Right cardiac atrium (tissue), 5 donors: ENCODE measurements at regions not wholly inside any gene's neighbourhood (a gene's known extent, or its start where the extent isn't known, plus 50 kb on each side); places are given as distances from the start of the nearest gene placed in this dataset.

Experiments
- ATAC-seq, 2 donors: fragments of 200-7000 bp; cut with Tn5 transposase; one replicate each; pipeline versions ENCODE4 v1.8.0 to v1.9.1; 2020; ENCODE audit warnings: moderate library complexity in 2 of 2, mild to moderate bottlenecking in 1 of 2
- DNase-seq, 3 donors: peaks; one replicate each; pipeline ENCODE4 v3.0.0-alpha.2; 2020
- H3K27ac ChIP-seq: one replicate; pipeline ENCODE4 v1.5.1; 2013; ENCODE audit warnings: mild to moderate bottlenecking, low read length, control low read depth, moderate library complexity
- H3K27me3 ChIP-seq: one replicate; pipeline ENCODE4 v1.6.1; 2013; ENCODE audit not compliant: control insufficient read depth, insufficient read depth
- H3K4me1 ChIP-seq: one replicate; pipeline ENCODE4 v1.6.1; 2013; ENCODE audit warnings: low read length; ENCODE audit not compliant: control insufficient read depth, insufficient read depth
- H3K4me3 ChIP-seq: one replicate; pipeline ENCODE4 v1.5.1; 2013; ENCODE audit warnings: low read length, control low read depth
- H3K9me3 ChIP-seq: one replicate; pipeline ENCODE4 v1.6.1; 2013; ENCODE audit warnings: low read length; ENCODE audit not compliant: control insufficient read depth
- WGBS: extraction: QIAGEN DNeasy Blood & Tissue Kit; methylation state at CpG from one replicate; pipeline ENCODE4 v1.1.7; 2013; 5-methylcytosine and 5-hydroxymethylcytosine counted together
- intact Hi-C, 4 donors: fragments of 100-400 bp; cut with DNase I; formaldehyde crosslinking; loops; one replicate each; pipeline versions ENCODE4 v1.11.0 to v1.14.0; 2022 to 2023
- donor health status: healthy with polysubstance abuse.
- donor health status: DM: no; HTN: yes; CAD: no.
- donor health status: DM: no; HTN: no; CAD: no.
- donor health status: DM: no; HTN: yes; CAD: no; lungs with severe emphysema.
- donor health status: DM: yes; HTN: yes; CAD: no.

DNA sequence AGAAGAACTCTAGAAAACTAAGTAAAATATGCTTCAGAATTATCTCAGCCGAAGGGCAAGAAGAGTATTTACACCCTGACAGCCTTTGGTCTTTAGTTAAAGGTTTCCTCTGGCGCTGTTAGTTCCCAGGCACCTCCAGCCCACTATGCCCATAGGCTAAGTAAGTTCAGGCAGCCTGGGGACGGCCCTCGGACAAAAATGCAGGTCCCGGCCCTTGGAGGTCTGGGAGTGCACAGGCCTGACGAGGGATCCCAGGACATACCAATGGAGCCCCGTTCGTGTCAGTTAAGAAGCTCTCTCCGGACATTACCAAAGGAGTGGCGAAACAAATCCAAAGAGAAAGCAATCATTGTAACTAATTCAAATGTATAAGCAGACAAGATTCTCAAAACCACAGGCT, 311.8 kb downstream of the CD83 start:
- ATAC-seq (no peak), DNase-seq (no peak)
- Histone ChIP-seq H3K27me3 (no peaks in the 10 kb centered on the region), H3K4me1 (no peaks in the 10 kb centered on the region), H3K9me3 (no peaks in the 10 kb centered on the region), H3K4me3 (no peak overlapping the region), H3K27ac (no peak overlapping the region)
- intact Hi-C loops, result loop anchor here in 1 of 4 donors (10.0 kb wide), 1 partner anchor 215 kb away; no protein-coding TSS in a partner anchor
- WGBS, result 84% methylated on average over 10 of the region's 10 CpGs

DNA sequence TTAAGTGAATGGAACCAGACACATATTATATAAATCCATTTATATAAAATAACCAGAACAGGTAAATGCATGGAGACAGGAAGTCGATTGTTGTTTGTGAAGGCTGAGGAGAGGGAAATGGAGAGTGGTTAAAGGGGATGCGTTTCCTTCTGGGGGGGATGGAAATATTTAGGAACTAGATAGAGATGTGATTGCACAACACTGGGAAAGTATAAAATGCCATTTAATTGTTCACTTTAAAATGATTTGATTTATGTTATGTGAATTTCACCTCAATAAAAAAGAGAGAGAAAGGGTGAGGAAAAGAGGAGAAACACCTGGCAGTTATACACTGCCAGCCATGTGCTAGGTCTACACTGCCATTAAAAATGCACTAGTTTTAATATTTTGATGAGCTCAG, 312.6 kb downstream of the CD83 start:
- intact Hi-C loops, result no loop called here
- H3K27ac ChIP-seq, result no peak overlapping the region
- H3K27me3 ChIP-seq, result no peaks in the 10 kb centered on the region
- DNase-seq, result no peak
- H3K9me3 ChIP-seq, result no peaks in the 10 kb centered on the region
- H3K4me1 ChIP-seq, result peaks cover 3% of the 10 kb centered on the region
- ATAC-seq, result no peak
- 78% methylated on average over 2 of the region's 2 CpGs for WGBS
- H3K4me3 ChIP-seq, result no peak overlapping the region

DNA sequence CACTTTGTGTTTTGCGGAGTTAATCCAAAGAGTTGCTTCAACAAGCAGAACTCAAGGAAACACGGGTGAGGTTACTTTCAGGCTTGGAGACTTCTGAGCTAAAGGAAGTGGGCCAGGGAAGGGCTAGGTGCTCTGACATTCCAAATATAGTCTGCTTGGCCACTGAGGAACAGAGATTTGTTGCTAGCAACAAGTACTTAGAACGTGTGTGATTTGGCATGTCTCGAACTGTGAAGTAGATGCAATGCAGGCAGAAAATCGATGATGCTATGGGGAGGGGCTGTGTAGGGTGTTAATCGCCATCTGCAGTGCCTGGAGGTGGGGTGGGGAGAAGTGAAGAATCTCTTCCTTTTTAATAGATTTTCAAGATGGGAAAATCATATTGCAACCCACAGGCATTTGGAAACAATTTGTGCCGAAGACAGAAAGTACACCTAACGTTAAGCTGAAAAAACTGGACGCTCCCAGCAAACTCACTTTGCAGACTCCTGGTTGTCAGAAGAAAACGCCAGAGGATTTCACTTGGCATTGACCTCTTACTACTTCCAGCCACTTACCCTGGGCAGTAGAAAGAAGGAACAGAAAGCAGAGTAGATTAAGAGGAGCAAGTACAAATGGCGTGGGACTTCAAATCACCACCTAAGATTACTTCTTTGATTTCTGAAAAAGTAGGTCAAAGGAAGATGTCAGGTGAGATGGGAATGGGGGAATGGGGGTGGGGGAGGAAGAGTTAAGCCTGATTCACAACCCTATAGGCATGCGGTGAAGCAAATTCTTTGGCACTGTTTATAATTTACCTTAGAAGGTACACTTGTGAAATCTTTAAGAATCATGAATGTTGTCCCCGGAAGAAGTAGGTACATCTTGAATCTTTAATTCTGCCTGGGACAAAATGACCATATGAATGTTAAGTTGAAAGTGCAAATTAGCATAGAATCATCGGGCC, 314.1 kb downstream of the CD83 start:
- intact Hi-C loops, result no loop called here
- ATAC-seq, result peak; percentile 86 to 89
- H3K9me3 ChIP-seq, result no peaks in the 10 kb centered on the region
- WGBS, result 60% methylated on average over 14 of the region's 14 CpGs
- no peaks in the 10 kb centered on the region for H3K27me3 ChIP-seq
- no peak for DNase-seq
- peak overlapping the region; percentile 14 for H3K27ac ChIP-seq
- H3K4me3 ChIP-seq, result peak overlapping the region; percentile 20
- H3K4me1 ChIP-seq, result peaks cover 6% of the 10 kb centered on the region

DNA sequence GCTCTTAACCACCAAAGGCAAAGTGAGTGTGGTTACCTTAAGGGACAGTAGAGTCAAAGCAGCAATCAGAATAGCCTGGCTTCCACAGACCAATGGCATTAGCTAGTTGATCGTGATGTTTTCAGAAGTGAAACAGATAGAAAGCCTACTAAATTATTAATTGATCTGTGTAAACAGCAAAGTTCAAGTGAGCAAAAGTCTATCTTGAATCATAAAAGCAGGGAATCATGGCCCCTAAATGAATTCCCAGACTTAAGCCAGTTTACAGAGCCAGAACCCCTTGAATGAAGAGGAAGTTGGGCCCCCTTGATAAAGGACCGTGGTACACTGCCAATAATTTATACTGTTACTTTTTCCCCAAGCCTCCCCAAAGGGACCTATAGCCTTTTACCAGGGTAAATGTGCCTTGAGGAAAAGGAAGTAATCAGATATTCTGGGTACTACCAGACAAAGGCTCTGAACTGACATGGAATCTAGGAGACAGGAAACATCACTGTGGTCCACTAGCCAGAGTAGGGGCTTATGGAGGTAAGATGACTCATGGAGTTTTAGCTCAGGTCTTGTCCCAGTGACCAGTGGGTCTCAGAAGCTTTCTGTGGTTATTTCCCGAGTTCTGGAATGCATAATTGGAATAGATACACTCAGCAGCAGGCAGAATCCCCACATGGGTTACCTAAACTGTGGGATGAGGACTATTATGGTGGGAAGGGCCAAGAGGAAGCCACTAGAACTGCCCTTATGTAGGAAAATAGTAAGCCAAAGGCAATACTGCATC, 317.5 kb downstream of the CD83 start:
- ATAC-seq (no peak), DNase-seq (no peak)
- no peaks in the 10 kb centered on the region for H3K9me3 ChIP-seq
- no peak overlapping the region for H3K4me3 ChIP-seq
- WGBS, result 66% methylated on average over 3 of the region's 3 CpGs
- no peak overlapping the region for H3K27ac ChIP-seq
- intact Hi-C loops, result no loop called here
- no peaks in the 10 kb centered on the region for H3K27me3 ChIP-seq
- peaks cover 7% of the 10 kb centered on the region for H3K4me1 ChIP-seq

DNA sequence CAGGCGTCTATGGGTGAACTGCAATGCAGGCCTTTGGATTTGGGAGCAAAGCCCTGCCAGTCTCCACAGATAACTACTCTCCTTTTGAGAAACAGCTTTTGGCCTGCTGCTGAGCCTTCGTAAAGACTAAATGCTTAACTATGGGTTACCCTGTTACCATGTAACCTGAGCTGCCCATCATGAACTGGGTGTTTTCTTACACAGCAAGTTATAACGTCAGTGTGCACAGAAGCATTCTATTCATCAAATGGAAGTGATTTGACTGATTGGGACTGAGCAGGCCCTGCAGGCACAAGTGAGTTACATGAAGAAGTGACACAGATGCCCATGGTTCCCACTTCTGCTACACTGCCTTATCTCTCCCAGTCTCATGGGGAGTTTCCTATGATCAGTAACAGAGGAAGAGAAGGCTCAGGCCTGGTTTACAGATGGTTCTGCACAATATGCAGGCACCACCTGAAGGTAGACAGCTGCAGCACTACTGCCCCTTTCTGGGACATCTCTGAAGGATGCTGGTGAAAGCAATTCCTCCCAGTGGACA, 319.1 kb downstream of the CD83 start:
- Histone ChIP-seq H3K27ac (no peak overlapping the region), H3K4me1 (peaks cover 11% of the 10 kb centered on the region), H3K27me3 (no peaks in the 10 kb centered on the region), H3K9me3 (no peaks in the 10 kb centered on the region), H3K4me3 (no peak overlapping the region)
- intact Hi-C loops, result no loop called here
- 85% methylated on average over 3 of the region's 3 CpGs for WGBS
- DNase-seq (no peak), ATAC-seq (no peak)

DNA sequence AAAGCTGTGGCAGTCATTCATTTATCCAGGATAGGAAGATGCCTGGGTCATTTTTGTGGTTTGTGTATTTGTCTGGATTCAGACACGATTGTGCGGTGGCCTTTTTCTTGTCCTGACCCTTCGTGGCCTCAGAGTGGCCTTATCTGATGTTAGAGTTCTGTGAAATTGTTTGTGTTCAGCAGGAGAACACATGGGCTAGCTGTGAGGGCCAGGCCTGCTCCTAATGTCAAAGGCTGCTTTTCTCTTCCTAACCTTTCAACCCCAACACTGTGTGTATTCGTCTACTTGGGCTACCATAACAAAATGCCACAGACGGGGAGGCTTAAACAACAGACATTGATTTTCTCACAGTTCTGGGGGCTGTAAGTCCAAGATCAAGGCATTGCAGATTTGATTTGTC, 321.8 kb downstream of the CD83 start:
- intact Hi-C loops, result no loop called here
- ATAC-seq (no peak), DNase-seq (no peak)
- Histone ChIP-seq H3K27me3 (no peaks in the 10 kb centered on the region), H3K27ac (no peak overlapping the region), H3K4me3 (no peak overlapping the region), H3K9me3 (no peaks in the 10 kb centered on the region), H3K4me1 (peaks cover 11% of the 10 kb centered on the region)
- 83% methylated on average over 5 of the region's 5 CpGs for WGBS

DNA sequence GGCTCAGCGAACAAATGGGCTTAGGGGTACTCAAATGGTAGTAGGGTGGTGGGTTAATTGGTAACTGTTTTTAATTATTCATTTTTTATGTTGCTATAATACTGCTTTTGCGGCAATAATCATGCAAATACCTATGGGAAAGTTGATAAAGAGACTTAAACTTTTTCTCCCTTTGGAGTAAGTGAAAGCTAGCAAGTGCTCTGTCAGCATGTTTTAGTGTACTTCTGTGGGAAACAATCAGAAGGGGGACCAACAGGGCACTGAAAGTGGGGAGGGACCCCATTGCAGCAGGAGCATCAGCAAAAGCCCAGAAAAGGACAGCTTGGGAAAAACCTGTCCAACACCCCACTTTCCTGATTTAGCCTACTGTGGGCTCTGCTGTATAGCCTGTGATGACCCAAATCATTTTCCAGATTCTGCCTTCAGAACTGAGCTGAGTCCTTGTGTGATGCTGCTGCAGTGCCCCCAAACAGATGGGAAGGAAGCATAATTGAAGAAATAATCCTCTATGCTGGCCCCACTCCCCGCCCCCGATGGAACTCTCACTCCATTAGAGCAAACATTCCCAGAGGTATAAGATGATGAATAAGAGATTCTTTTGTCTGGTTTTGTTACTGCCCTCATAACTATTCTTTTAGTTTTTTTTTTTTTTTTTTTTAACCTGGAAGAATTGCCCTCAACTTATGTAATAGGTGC, 322.8 kb downstream of the CD83 start:
- no peaks in the 10 kb centered on the region for H3K9me3 ChIP-seq
- 75% methylated on average over 4 of the region's 4 CpGs for WGBS
- peak overlapping the region; percentile 73 for H3K27ac ChIP-seq
- no peak overlapping the region for H3K4me3 ChIP-seq
- ATAC-seq, result no peak
- H3K4me1 ChIP-seq, result peaks cover 7% of the 10 kb centered on the region
- intact Hi-C loops, result no loop called here
- H3K27me3 ChIP-seq, result no peaks in the 10 kb centered on the region
- DNase-seq, result no peak

DNA sequence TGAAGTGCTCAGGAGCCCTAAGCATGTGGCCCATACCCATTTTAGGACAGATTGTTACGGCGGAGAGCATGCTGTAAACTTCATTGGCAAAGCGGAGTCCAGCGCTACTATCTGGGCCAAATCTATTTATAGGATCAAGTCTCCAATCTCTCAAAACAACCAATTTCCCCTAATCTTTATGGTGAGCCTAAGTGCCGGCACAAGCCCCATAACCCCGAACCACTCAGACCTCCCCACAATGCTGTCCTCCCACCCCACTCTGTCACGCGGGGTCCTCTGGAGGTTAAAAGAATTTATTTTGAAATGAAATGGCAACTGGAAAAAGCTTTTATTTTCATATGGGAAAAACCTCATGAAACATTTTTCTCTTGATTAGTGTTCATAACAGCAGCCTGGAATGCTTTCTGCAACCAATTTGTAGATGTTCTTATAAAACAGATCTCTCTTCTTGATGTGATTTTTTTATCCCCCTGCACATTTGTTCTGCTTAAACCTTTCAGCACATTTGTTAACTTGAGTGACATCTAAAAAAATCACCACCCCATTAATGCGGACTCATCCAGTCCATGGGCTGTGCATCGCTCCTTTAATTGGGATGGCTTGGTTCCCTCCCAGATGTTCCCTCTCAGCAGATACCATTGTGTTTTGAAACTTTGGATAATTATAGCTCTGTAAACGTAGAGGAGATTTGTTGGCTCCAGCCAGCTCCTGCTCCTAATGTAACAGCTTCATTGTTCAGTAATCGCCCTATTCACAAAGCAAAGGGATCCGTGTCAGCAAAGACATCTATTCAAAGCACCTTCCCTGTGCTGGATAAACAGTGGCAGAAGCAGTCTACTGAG, 323.6 kb downstream of the CD83 start:
- 32% methylated on average over 13 of the region's 13 CpGs for WGBS
- Histone ChIP-seq H3K4me3 (peak overlapping the region; percentile 7), H3K27ac (peak overlapping the region; percentile 75), H3K4me1 (peaks cover 5% of the 10 kb centered on the region), H3K27me3 (no peaks in the 10 kb centered on the region), H3K9me3 (no peaks in the 10 kb centered on the region)
- peak in 1 of 3 donors; percentile 57 for DNase-seq
- intact Hi-C loops, result no loop called here
- ATAC-seq, result peak; percentile 81 to 88

DNA sequence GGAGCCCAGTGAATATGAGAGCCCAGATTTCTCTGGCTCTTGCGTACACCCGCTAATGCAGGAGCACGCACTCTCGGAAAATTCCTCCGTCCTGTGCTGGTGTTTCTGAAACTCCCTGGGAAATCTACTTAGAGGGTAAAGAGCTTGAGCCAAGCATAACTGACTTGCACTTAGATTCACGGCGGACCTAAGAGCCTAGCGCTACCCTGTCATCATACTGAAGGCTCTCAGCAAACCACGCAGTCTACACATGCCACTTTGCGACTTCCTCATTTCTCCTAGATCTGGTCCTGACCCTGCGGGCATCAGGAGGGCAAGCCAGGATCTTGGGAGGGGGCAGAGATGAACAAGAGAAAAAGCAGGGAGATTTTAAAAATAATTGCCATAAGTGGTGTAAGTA, 324.7 kb downstream of the CD83 start:
- Histone ChIP-seq H3K4me3 (no peak overlapping the region), H3K27ac (peak overlapping the region; percentile 75), H3K27me3 (no peaks in the 10 kb centered on the region), H3K4me1 (peaks cover 5% of the 10 kb centered on the region), H3K9me3 (no peaks in the 10 kb centered on the region)
- ATAC-seq (peak; percentile 60 to 64), DNase-seq (peak in 1 of 3 donors; percentile 52)
- 43% methylated on average over 11 of the region's 11 CpGs for WGBS
- intact Hi-C loops, result no loop called here

DNA sequence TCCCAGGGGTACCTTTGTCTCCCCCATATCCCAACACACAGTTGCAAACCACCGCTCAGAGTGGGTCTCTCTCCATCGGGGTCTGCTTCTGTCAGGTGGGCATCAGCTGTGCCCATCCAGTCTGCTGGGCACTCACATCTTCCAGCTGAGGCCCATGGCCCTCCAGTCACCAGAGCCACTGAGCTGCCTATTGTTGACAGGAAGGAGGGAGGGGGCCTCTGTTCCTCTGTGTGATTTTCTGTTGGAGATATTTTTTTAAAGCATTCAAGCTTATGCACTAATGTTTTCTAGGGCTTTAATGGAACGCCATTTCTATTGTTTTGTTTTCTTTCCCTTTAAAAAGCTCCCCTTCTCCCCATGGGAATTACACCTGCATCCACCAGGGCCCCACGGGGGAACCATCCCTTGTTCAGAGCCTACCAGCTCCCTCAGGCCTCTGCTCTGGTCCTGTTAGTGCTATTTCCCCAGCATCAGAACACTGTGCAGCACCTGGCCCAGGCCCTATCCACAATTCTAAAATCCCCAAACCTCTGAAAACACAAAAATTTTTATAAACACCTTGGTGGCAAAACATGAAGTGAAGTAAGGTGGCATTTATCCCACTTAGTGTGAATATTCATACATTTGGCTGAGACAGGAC, 326.2 kb downstream of the CD83 start:
- WGBS, result 84% methylated on average over 4 of the region's 4 CpGs
- H3K4me3 ChIP-seq, result no peak overlapping the region
- DNase-seq (no peak), ATAC-seq (no peak)
- peaks cover 4% of the 10 kb centered on the region for H3K4me1 ChIP-seq
- H3K9me3 ChIP-seq, result no peaks in the 10 kb centered on the region
- no peak overlapping the region for H3K27ac ChIP-seq
- intact Hi-C loops, result no loop called here
- H3K27me3 ChIP-seq, result no peaks in the 10 kb centered on the region
